Fibroblast of lung (primary cell): ENCODE measurements at regions not wholly inside any gene's neighbourhood (a gene's known extent, or its start where the extent isn't known, plus 50 kb on each side); places are given as distances from the start of the nearest gene placed in this dataset.

Experiments used
- EZH2 ChIP-seq: IDR thresholded peaks from 2 replicates; pipeline ENCODE4 v1.5.1; 2012; ENCODE audit warnings: low read length, control low read depth, mild to moderate bottlenecking; ENCODE audit errors: missing control alignments
- TF ChIP-seq, protein P1 (sequence below), 2 donors: IDR thresholded peaks in 1 of 2; conservative IDR thresholded peaks in 1 of 2; 1 replicate in 1 of 2; 2 replicates in 1 of 2; pipeline ENCODE4 v1.5.1; 2011 to 2012; ENCODE audit warnings: low read length in 2 of 2, control low read depth in 1 of 2, inconsistent platforms in 1 of 2, low read depth in 1 of 2, mild to moderate bottlenecking in 1 of 2

DNA sequence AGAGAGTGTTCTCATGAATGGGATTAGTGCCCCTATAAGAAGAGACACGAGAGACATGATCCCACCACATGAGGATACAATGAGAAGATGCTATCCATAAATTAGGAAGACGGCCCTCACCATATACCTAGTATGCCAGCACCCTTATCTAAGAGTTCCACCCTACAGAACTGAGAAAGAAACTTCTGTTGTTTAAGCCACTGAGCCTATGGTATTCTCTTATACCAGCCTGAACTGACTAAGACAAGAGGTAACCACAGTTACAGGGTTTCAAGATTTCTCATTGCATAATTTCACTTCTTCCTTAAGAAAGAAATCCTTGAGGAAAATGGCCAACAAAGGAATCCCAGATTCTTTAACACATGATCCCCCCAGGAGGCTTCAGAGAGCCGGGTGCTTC is 412.4 kb downstream of the NTRK2 start:
- no peak for TF ChIP-seq EZH2
- TF ChIP-seq, protein P1, sequence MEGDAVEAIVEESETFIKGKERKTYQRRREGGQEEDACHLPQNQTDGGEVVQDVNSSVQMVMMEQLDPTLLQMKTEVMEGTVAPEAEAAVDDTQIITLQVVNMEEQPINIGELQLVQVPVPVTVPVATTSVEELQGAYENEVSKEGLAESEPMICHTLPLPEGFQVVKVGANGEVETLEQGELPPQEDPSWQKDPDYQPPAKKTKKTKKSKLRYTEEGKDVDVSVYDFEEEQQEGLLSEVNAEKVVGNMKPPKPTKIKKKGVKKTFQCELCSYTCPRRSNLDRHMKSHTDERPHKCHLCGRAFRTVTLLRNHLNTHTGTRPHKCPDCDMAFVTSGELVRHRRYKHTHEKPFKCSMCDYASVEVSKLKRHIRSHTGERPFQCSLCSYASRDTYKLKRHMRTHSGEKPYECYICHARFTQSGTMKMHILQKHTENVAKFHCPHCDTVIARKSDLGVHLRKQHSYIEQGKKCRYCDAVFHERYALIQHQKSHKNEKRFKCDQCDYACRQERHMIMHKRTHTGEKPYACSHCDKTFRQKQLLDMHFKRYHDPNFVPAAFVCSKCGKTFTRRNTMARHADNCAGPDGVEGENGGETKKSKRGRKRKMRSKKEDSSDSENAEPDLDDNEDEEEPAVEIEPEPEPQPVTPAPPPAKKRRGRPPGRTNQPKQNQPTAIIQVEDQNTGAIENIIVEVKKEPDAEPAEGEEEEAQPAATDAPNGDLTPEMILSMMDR (conservative IDR thresholded peaks at IDR 0.05 in 1 of 2, IDR thresholded peaks at IDR 0.05 in 1 of 2; ENCODE audit: low read depth in 1 of 2, low read length in 2 of 2) = no peak
